Liver (tissue), 8 donors: ENCODE measurements at regions not wholly inside any gene's neighbourhood (a gene's known extent, or its start where the extent isn't known, plus 50 kb on each side); places are given as distances from the start of the nearest gene placed in this dataset.

Experiments
- DNase-seq: peaks from one replicate; pipeline ENCODE4 v3.0.0-alpha.2; 2017; ENCODE audit warnings: low spot score
- H3K27ac ChIP-seq, 2 donors: one replicate each; pipeline ENCODE4 v1.7.0; 2013; ENCODE audit warnings: inconsistent platforms in 2 of 2, low read length in 2 of 2, control low read depth in 1 of 2, low read depth in 1 of 2, mild to moderate bottlenecking in 1 of 2
- H3K27me3 ChIP-seq, 4 donors: one replicate each; pipeline versions ENCODE4 v1.6.1 to v1.7.0; 2013; ENCODE audit warnings: low read length in 3 of 4, inconsistent platforms in 1 of 4, mild to moderate bottlenecking in 1 of 4, moderate library complexity in 1 of 4; ENCODE audit not compliant: control insufficient read depth in 4 of 4, insufficient read depth in 4 of 4
- H3K36me3 ChIP-seq, 4 donors: one replicate each; pipeline versions ENCODE4 v1.6.1 to v1.7.0; 2013; ENCODE audit warnings: low read length in 3 of 4, mild to moderate bottlenecking in 3 of 4, low read depth in 1 of 4, moderate library complexity in 1 of 4; ENCODE audit not compliant: control insufficient read depth in 4 of 4, insufficient read depth in 3 of 4
- H3K4me1 ChIP-seq, 4 donors: one replicate each; pipeline versions ENCODE4 v1.6.1 to v1.7.0; 2013; ENCODE audit warnings: low read length in 3 of 4, mild to moderate bottlenecking in 3 of 4, moderate library complexity in 1 of 4; ENCODE audit not compliant: control insufficient read depth in 4 of 4, insufficient read depth in 4 of 4
- H3K4me3 ChIP-seq, 3 donors: one replicate each; pipeline versions ENCODE4 v1.6.1 to v1.7.0; 2013; ENCODE audit warnings: low read length in 3 of 3, control low read depth in 1 of 3, low read depth in 1 of 3, mild to moderate bottlenecking in 1 of 3
- H3K9ac ChIP-seq, 2 donors: one replicate each; pipeline ENCODE4 v1.7.0; 2013; ENCODE audit warnings: low read length in 2 of 2, mild to moderate bottlenecking in 2 of 2, moderate library complexity in 2 of 2, control low read depth in 1 of 2, low read depth in 1 of 2
- H3K9me3 ChIP-seq, 4 donors: one replicate each; pipeline versions ENCODE4 v1.6.1 to v1.7.0; 2013; ENCODE audit warnings: low read length in 3 of 4; ENCODE audit not compliant: control insufficient read depth in 4 of 4
- ATF3 ChIP-seq: IDR thresholded peaks from 2 replicates; pipeline ENCODE4 v1.6.1; 2016; ENCODE audit warnings: antibody characterized with exemption
- CTCF ChIP-seq: fragments of 150-350 bp; IDR thresholded peaks from 2 replicates; pipeline ENCODE4 v1.5.1; 2017; ENCODE audit warnings: improper control_type of control experiment, low read depth, low read length; ENCODE audit not compliant: missing input control
- EGR1 ChIP-seq, 2 donors: IDR thresholded peaks; 2 replicates each; pipeline ENCODE4 v1.6.1; 2016 to 2018; ENCODE audit warnings: antibody characterized with exemption in 2 of 2, low read depth in 2 of 2
- FOXA1 ChIP-seq: IDR thresholded peaks from 2 replicates; pipeline ENCODE4 v1.6.1; 2016; ENCODE audit warnings: antibody characterized with exemption
- FOXA2 ChIP-seq: IDR thresholded peaks from 2 replicates; pipeline ENCODE4 v1.6.1; 2016; ENCODE audit warnings: antibody characterized with exemption
- GABPA ChIP-seq, 2 donors: IDR thresholded peaks in 1 of 2; conservative IDR thresholded peaks in 1 of 2; 2 replicates each; pipeline ENCODE4 v1.6.1; 2016; ENCODE audit warnings: antibody characterized with exemption in 2 of 2, mild to moderate bottlenecking in 1 of 2, moderate library complexity in 1 of 2
- HNF4G ChIP-seq: IDR thresholded peaks from 2 replicates; pipeline ENCODE4 v1.6.1; 2016; ENCODE audit warnings: antibody characterized with exemption
- JUND ChIP-seq, 2 donors: IDR thresholded peaks; 2 replicates each; pipeline ENCODE4 v1.6.1; 2016; ENCODE audit warnings: antibody characterized with exemption in 2 of 2
- NR2F2 ChIP-seq: IDR thresholded peaks from 2 replicates; pipeline ENCODE4 v1.6.1; 2016; ENCODE audit warnings: antibody characterized with exemption
- RAD21 ChIP-seq, 2 donors: IDR thresholded peaks; 2 replicates each; pipeline ENCODE4 v1.6.1; 2016; ENCODE audit warnings: antibody characterized with exemption in 2 of 2, mild to moderate bottlenecking in 2 of 2
- REST ChIP-seq: IDR thresholded peaks from 2 replicates; pipeline ENCODE4 v1.6.1; 2016; ENCODE audit warnings: antibody characterized with exemption, mild to moderate bottlenecking
- RXRA ChIP-seq, 2 donors: IDR thresholded peaks; 2 replicates each; pipeline ENCODE4 v1.6.1; 2017 to 2018; ENCODE audit warnings: antibody characterized with exemption in 2 of 2, mild to moderate bottlenecking in 1 of 2
- TAF1 ChIP-seq: conservative IDR thresholded peaks from 2 replicates; pipeline ENCODE4 v1.6.1; 2016; ENCODE audit warnings: antibody characterized with exemption, mild to moderate bottlenecking
- YY1 ChIP-seq: IDR thresholded peaks from 2 replicates; pipeline ENCODE4 v1.6.1; 2016; ENCODE audit warnings: antibody characterized with exemption, mild to moderate bottlenecking
- WGBS: extraction: QIAGEN DNeasy Blood & Tissue Kit; methylation state at CpG from one replicate; pipeline ENCODE4 v1.1.7; 2013; 5-methylcytosine and 5-hydroxymethylcytosine counted together
- TF ChIP-seq, protein P1 (sequence below): IDR thresholded peaks from 2 replicates; pipeline ENCODE4 v1.6.1; 2016; ENCODE audit warnings: antibody characterized with exemption
- TF ChIP-seq, protein P2 (sequence below): IDR thresholded peaks from 2 replicates; pipeline ENCODE4 v1.6.1; 2016; ENCODE audit warnings: antibody characterized with exemption
- donor health status: healthy.
- donor health status: healthy.
- donor health status: healthy.
- donor health status: healthy.
- donor health status: healthy.

DNA sequence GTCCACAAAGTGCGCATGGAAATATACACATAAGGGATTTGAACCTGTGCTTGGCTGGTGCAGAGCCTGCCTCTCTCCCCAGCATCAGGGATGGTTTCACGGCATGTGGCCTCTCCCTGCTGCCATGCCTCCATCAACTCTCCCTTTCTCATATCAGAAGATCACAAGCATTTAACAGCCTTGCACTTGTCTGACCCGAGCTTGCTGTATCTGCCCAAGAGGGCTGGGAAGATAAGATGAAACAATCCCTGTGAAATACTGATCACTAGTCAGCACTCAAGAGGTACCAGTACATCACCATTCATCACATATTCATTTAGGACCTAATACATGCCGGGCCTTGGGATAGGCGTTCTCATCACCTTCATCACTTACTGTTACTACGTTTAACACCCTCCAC is 107.6 kb upstream of the ARHGEF3 start:
- Histone ChIP-seq H3K9ac (no peak overlapping the region), H3K4me1 (no peaks in the 10 kb centered on the region), H3K27me3 (no peaks in the 10 kb centered on the region), H3K36me3 (no peaks in the 10 kb centered on the region), H3K4me3 (no peak overlapping the region), H3K27ac (no peak overlapping the region), H3K9me3 (no peaks in the 10 kb centered on the region)
- WGBS, result 89% methylated on average over 6 of the region's 6 CpGs
- no peak for TF ChIP-seq TAF1
- TF ChIP-seq, protein P1, sequence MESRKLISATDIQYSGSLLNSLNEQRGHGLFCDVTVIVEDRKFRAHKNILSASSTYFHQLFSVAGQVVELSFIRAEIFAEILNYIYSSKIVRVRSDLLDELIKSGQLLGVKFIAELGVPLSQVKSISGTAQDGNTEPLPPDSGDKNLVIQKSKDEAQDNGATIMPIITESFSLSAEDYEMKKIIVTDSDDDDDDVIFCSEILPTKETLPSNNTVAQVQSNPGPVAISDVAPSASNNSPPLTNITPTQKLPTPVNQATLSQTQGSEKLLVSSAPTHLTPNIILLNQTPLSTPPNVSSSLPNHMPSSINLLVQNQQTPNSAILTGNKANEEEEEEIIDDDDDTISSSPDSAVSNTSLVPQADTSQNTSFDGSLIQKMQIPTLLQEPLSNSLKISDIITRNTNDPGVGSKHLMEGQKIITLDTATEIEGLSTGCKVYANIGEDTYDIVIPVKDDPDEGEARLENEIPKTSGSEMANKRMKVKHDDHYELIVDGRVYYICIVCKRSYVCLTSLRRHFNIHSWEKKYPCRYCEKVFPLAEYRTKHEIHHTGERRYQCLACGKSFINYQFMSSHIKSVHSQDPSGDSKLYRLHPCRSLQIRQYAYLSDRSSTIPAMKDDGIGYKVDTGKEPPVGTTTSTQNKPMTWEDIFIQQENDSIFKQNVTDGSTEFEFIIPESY, result no peak
- TF ChIP-seq RAD21 (IDR thresholded peaks at IDR 0.05), result no peak
- no peak for TF ChIP-seq FOXA2
- DNase-seq, result no peak

DNA sequence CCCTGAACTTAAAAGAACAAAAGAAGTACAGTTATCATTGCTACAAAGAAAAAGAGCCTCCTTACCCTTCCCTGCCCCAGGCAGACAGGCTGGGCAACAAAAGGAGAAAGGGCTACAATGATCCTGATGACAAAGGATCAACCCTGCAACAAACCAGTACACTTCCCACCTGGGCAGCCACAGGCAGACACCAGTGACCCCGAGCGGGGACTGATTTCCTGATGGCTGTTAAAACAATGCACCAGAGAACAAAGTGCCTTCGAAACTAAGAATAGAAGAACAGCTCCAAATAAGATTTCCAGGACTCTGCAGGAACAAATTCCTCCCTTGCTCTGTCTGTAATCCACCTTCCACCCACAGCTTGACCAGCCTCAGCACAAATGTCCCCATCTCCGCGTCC is 106.3 kb upstream of the ARHGEF3 start:
- H3K4me1 ChIP-seq, result no peaks in the 10 kb centered on the region
- no peaks in the 10 kb centered on the region for H3K9me3 ChIP-seq
- H3K27me3 ChIP-seq, result no peaks in the 10 kb centered on the region
- H3K9ac ChIP-seq, result no peak overlapping the region
- TF ChIP-seq NR2F2, result no peak
- TF ChIP-seq GABPA (IDR thresholded peaks at IDR 0.05 in 1 of 2, conservative IDR thresholded peaks at IDR 0.05 in 1 of 2), result no peak
- WGBS, result 84% methylated on average over 5 of the region's 5 CpGs
- H3K27ac ChIP-seq, result no peak overlapping the region
- no peak for DNase-seq
- H3K36me3 ChIP-seq, result no peaks in the 10 kb centered on the region
- H3K4me3 ChIP-seq, result no peak overlapping the region

DNA sequence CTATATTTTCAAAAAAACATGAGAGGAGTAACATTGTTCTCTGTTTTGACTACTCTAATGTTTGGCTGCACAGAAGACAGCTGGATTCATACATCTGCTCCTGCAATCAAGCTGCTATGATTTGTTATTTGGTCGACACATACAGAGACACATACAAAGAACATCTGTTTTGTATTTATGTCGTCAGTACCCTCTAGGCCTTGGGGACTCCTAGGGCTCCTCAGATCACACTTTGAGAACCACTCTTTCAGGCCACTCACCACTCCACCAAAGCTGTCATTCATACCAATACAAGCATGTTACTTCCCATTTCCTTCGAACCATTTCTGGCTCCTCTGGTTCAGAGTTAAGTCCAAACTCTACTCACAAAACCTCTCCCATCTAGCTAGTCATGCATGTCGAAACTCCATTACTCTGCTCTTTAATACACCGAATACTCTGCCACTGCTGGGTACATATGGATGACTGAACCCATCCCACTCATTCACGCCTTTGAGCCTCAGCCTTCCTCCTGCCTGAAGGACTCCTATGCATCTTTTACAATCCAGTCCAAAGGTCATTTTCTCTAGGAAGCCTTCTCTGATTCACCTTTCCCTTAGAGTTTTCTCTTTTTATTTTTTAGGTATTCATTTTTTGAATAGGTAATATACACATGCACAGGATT is 102.9 kb upstream of the ARHGEF3 start:
- Histone ChIP-seq H3K9ac (no peak overlapping the region), H3K27ac (no peak overlapping the region), H3K4me3 (no peak overlapping the region), H3K36me3 (no peaks in the 10 kb centered on the region), H3K27me3 (no peaks in the 10 kb centered on the region), H3K4me1 (no peaks in the 10 kb centered on the region), H3K9me3 (no peaks in the 10 kb centered on the region)
- TF ChIP-seq, protein P2, sequence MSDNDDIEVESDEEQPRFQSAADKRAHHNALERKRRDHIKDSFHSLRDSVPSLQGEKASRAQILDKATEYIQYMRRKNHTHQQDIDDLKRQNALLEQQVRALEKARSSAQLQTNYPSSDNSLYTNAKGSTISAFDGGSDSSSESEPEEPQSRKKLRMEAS, result no peak
- TF ChIP-seq, protein P1, result no peak
- TF ChIP-seq FOXA1 (no peak), NR2F2 (no peak), RXRA (IDR thresholded peaks at IDR 0.05) (no peak), ATF3 (no peak), EGR1 (IDR thresholded peaks at IDR 0.05; ENCODE audit: low read depth in 2 of 2) (no peak), YY1 (no peak), CTCF (no peak), JUND (IDR thresholded peaks at IDR 0.05) (no peak), FOXA2 (no peak), HNF4G (no peak), TAF1 (no peak), GABPA (IDR thresholded peaks at IDR 0.05 in 1 of 2, conservative IDR thresholded peaks at IDR 0.05 in 1 of 2) (no peak), RAD21 (IDR thresholded peaks at IDR 0.05) (no peak), REST (no peak)
- no peak for DNase-seq
- WGBS, result 90% methylated on average over 6 of the region's 6 CpGs
